ENCODE measurements at regions not wholly inside any gene's neighbourhood (a gene's known extent, or its start where the extent isn't known, plus 50 kb on each side); places are given as distances from the start of the nearest gene placed in this dataset.

GRCh38 chr2:175574069-175574468 lies 392.6 kb upstream of the ATP5MC3 start:
- ChIA-PET CTCF (no interaction called here), POLR2A (no interaction called here)
- no peak for TF ChIP-seq CTCF (IDR thresholded peaks at IDR 0.05; ENCODE audit: insufficient read depth, low read length, missing control alignments)
- no peak overlapping the region for H3K4me3 ChIP-seq (ENCODE audit: low read depth, low read length)
- DNase-seq (ENCODE audit: low read depth, low spot score): no peak

GRCh38 chr2:175571078-175571653 lies 389.7 kb upstream of the ATP5MC3 start:
- TF ChIP-seq CTCF (IDR thresholded peaks at IDR 0.05; ENCODE audit: insufficient read depth, low read length, missing control alignments): no peak
- CTCF ChIA-PET: no interaction called here

GRCh38 chr2:175568109-175568730 lies 386.7 kb upstream of the ATP5MC3 start:
- no peak for TF ChIP-seq CTCF (IDR thresholded peaks at IDR 0.05; ENCODE audit: insufficient read depth, low read length, missing control alignments)
- POLR2A ChIA-PET: no interaction called here
- CTCF ChIA-PET: no interaction called here
- no peak overlapping the region for H3K4me3 ChIP-seq (ENCODE audit: low read depth, low read length)
- DNase-seq (ENCODE audit: low read depth, low spot score): no peak

More at GRCh38 chr2:175571078-175571653, 389.7 kb upstream of the ATP5MC3 start:
- no peak overlapping the region for H3K4me3 ChIP-seq (ENCODE audit: low read depth, low read length)
- no peak for DNase-seq (ENCODE audit: low read depth, low spot score)
- POLR2A ChIA-PET: no interaction called here

- TF ChIP-seq CTCF (IDR thresholded peaks at IDR 0.05; ENCODE audit: insufficient read depth, low read length, missing control alignments): no peak
- no peak for DNase-seq (ENCODE audit: low read depth, low spot score)
- H3K4me3 ChIP-seq (ENCODE audit: low read depth, low read length): no peak overlapping the region
- CTCF ChIA-PET: interaction anchor here (0.6 kb wide), 1 partner anchor 8 kb away, joined by 3 read pairs; no protein-coding TSS in a partner anchor
- POLR2A ChIA-PET: no interaction called here
Observed at GRCh38 chr2:175567435-175568061, 386.0 kb upstream of the ATP5MC3 start.

- no peak overlapping the region for H3K4me3 ChIP-seq (ENCODE audit: low read depth, low read length)
- TF ChIP-seq CTCF (IDR thresholded peaks at IDR 0.05; ENCODE audit: insufficient read depth, low read length, missing control alignments): no peak
- DNase-seq (ENCODE audit: low read depth, low spot score): no peak
- ChIA-PET CTCF (no interaction called here), POLR2A (no interaction called here)
Observed at GRCh38 chr2:175560521-175561169, 379.1 kb upstream of the ATP5MC3 start.

GRCh38 chr2:175559613-175560012 lies 378.1 kb upstream of the ATP5MC3 start:
- no peak for DNase-seq (ENCODE audit: low read depth, low spot score)
- no peak overlapping the region for H3K4me3 ChIP-seq (ENCODE audit: low read depth, low read length)
- no peak for TF ChIP-seq CTCF (IDR thresholded peaks at IDR 0.05; ENCODE audit: insufficient read depth, low read length, missing control alignments)
- POLR2A ChIA-PET: no interaction called here
- CTCF ChIA-PET: no interaction called here

All from AG04449 (cell line).